ENCODE measurements at regions not wholly inside any gene's neighbourhood (a gene's known extent, or its start where the extent isn't known, plus 50 kb on each side); places are given as distances from the start of the nearest gene placed in this dataset.

GRCh38 chr13:108104736-108105135, 110.6 kb downstream of the LIG4 start:
- ATAC-seq, result no peak
- TF ChIP-seq GLIS3 (CRISPR knock-in tag; IDR thresholded peaks at IDR 0.05) (no peak), ZNF70 (CRISPR knock-in tag; IDR thresholded peaks at IDR 0.05) (no peak), CSDC2 (CRISPR knock-in tag; IDR thresholded peaks at IDR 0.05) (no peak), ZFP3 (CRISPR knock-in tag; IDR thresholded peaks at IDR 0.05) (no peak), ARNTL (CRISPR knock-in tag; IDR thresholded peaks at IDR 0.05; ENCODE audit: borderline replicate concordance, low read depth) (no peak), PPARA (CRISPR knock-in tag; IDR thresholded peaks at IDR 0.05; ENCODE audit: borderline replicate concordance) (no peak), ESRRG (CRISPR knock-in tag; IDR thresholded peaks at IDR 0.05) (no peak)
- TF ChIP-seq, protein P1, sequence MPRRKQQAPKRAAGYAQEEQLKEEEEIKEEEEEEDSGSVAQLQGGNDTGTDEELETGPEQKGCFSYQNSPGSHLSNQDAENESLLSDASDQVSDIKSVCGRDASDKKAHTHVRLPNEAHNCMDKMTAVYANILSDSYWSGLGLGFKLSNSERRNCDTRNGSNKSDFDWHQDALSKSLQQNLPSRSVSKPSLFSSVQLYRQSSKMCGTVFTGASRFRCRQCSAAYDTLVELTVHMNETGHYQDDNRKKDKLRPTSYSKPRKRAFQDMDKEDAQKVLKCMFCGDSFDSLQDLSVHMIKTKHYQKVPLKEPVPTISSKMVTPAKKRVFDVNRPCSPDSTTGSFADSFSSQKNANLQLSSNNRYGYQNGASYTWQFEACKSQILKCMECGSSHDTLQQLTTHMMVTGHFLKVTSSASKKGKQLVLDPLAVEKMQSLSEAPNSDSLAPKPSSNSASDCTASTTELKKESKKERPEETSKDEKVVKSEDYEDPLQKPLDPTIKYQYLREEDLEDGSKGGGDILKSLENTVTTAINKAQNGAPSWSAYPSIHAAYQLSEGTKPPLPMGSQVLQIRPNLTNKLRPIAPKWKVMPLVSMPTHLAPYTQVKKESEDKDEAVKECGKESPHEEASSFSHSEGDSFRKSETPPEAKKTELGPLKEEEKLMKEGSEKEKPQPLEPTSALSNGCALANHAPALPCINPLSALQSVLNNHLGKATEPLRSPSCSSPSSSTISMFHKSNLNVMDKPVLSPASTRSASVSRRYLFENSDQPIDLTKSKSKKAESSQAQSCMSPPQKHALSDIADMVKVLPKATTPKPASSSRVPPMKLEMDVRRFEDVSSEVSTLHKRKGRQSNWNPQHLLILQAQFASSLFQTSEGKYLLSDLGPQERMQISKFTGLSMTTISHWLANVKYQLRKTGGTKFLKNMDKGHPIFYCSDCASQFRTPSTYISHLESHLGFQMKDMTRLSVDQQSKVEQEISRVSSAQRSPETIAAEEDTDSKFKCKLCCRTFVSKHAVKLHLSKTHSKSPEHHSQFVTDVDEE (CRISPR knock-in tag; IDR thresholded peaks at IDR 0.05), result no peak

DNA sequence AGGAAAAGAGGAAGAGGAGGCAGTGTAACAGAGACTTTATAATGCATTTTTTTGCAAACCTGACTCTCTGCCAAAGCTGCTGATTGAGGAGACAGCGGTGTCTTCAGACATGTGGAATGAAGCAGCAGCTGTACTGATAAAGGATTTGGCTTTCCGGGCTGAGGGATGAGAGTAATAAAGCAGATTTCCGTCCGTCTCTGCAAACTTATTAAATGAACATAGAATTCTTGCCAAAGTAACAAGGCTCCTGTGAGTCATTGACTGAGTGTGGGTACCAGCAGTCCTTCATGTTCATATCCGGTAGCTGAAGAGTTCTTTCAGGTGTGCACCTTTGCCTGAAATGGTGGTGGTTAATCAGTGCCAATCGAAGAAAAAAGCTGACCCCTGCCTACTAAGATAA, 112.6 kb downstream of the LIG4 start:
- ATAC-seq, result no peak
- TF ChIP-seq PPARA (CRISPR knock-in tag; IDR thresholded peaks at IDR 0.05; ENCODE audit: borderline replicate concordance) (no peak), ZNF565 (CRISPR knock-in tag; conservative IDR thresholded peaks at IDR 0.05; ENCODE audit: low read depth) (no peak), ARNTL (CRISPR knock-in tag; IDR thresholded peaks at IDR 0.05; ENCODE audit: borderline replicate concordance, low read depth) (no peak), GLIS3 (CRISPR knock-in tag; IDR thresholded peaks at IDR 0.05) (no peak), CSRNP3 (CRISPR knock-in tag; IDR thresholded peaks at IDR 0.05) (no peak), ZNF70 (CRISPR knock-in tag; IDR thresholded peaks at IDR 0.05) (no peak), ESRRG (CRISPR knock-in tag; IDR thresholded peaks at IDR 0.05) (no peak), ZNF8 (CRISPR knock-in tag; IDR thresholded peaks at IDR 0.05) (no peak)
- TF ChIP-seq, protein P2, sequence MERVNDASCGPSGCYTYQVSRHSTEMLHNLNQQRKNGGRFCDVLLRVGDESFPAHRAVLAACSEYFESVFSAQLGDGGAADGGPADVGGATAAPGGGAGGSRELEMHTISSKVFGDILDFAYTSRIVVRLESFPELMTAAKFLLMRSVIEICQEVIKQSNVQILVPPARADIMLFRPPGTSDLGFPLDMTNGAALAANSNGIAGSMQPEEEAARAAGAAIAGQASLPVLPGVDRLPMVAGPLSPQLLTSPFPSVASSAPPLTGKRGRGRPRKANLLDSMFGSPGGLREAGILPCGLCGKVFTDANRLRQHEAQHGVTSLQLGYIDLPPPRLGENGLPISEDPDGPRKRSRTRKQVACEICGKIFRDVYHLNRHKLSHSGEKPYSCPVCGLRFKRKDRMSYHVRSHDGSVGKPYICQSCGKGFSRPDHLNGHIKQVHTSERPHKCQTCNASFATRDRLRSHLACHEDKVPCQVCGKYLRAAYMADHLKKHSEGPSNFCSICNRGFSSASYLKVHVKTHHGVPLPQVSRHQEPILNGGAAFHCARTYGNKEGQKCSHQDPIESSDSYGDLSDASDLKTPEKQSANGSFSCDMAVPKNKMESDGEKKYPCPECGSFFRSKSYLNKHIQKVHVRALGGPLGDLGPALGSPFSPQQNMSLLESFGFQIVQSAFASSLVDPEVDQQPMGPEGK (CRISPR knock-in tag; IDR thresholded peaks at IDR 0.05; ENCODE audit: borderline replicate concordance), result no peak
- TF ChIP-seq, protein P1 (CRISPR knock-in tag; IDR thresholded peaks at IDR 0.05), result no peak
- TF ChIP-seq, protein P3, sequence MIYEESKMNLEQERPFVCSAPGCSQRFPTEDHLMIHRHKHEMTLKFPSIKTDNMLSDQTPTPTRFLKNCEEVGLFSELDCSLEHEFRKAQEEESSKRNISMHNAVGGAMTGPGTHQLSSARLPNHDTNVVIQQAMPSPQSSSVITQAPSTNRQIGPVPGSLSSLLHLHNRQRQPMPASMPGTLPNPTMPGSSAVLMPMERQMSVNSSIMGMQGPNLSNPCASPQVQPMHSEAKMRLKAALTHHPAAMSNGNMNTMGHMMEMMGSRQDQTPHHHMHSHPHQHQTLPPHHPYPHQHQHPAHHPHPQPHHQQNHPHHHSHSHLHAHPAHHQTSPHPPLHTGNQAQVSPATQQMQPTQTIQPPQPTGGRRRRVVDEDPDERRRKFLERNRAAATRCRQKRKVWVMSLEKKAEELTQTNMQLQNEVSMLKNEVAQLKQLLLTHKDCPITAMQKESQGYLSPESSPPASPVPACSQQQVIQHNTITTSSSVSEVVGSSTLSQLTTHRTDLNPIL (CRISPR knock-in tag; IDR thresholded peaks at IDR 0.05; ENCODE audit: low read depth), result no peak

GRCh38 chr13:108096301-108096915, 118.9 kb downstream of the LIG4 start:
- ATAC-seq, result no peak
- no peak for TF ChIP-seq RARB (CRISPR knock-in tag; IDR thresholded peaks at IDR 0.05)
- no peak for TF ChIP-seq CSDC2 (CRISPR knock-in tag; IDR thresholded peaks at IDR 0.05)
- TF ChIP-seq, protein P4, sequence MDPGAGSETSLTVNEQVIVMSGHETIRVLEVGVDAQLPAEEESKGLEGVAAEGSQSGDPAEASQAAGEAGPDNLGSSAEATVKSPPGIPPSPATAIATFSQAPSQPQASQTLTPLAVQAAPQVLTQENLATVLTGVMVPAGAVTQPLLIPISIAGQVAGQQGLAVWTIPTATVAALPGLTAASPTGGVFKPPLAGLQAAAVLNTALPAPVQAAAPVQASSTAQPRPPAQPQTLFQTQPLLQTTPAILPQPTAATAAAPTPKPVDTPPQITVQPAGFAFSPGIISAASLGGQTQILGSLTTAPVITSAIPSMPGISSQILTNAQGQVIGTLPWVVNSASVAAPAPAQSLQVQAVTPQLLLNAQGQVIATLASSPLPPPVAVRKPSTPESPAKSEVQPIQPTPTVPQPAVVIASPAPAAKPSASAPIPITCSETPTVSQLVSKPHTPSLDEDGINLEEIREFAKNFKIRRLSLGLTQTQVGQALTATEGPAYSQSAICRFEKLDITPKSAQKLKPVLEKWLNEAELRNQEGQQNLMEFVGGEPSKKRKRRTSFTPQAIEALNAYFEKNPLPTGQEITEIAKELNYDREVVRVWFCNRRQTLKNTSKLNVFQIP (CRISPR knock-in tag; IDR thresholded peaks at IDR 0.05; ENCODE audit: borderline replicate concordance, low read depth), result no peak
- no peak for TF ChIP-seq TOX (CRISPR knock-in tag; IDR thresholded peaks at IDR 0.05; ENCODE audit: borderline replicate concordance)
- TF ChIP-seq ZC3H10 (CRISPR knock-in tag; IDR thresholded peaks at IDR 0.05), result no peak
- TF ChIP-seq, protein P2 (CRISPR knock-in tag; IDR thresholded peaks at IDR 0.05; ENCODE audit: borderline replicate concordance), result no peak
- no peak for TF ChIP-seq ZNF565 (CRISPR knock-in tag; conservative IDR thresholded peaks at IDR 0.05; ENCODE audit: low read depth)
- TF ChIP-seq, protein P1 (CRISPR knock-in tag; IDR thresholded peaks at IDR 0.05), result no peak
- no peak for TF ChIP-seq ZFP3 (CRISPR knock-in tag; IDR thresholded peaks at IDR 0.05)
- no peak for TF ChIP-seq ZNF8 (CRISPR knock-in tag; IDR thresholded peaks at IDR 0.05)
- no peak for TF ChIP-seq ESRRG (CRISPR knock-in tag; IDR thresholded peaks at IDR 0.05)
